NB4 (cell line): ENCODE measurements at regions not wholly inside any gene's neighbourhood (a gene's known extent, or its start where the extent isn't known, plus 50 kb on each side); places are given as distances from the start of the nearest gene placed in this dataset.

ENCODE experiments used
- DNase-seq: peaks from one replicate; pipeline ENCODE4 v3.0.0; 2010; ENCODE audit warnings: low read depth
- H3K4me3 ChIP-seq: one replicate; pipeline ENCODE4 v1.5.1; 2011; ENCODE audit warnings: mild to moderate bottlenecking, low read depth, low read length, moderate library complexity
- MYC ChIP-seq: IDR thresholded peaks from 2 replicates; pipeline ENCODE4 v1.6.1; 2011; ENCODE audit warnings: low read depth, low read length
- POLR2A ChIP-seq: IDR thresholded peaks from 2 replicates; pipeline ENCODE4 v1.6.1; 2011; ENCODE audit warnings: mild to moderate bottlenecking; ENCODE audit not compliant: insufficient read length; ENCODE audit errors: extremely low read depth
- TF ChIP-seq, protein P1 (sequence below): IDR thresholded peaks from one replicate; pipeline ENCODE4 v1.5.1; 2012; ENCODE audit warnings: low read depth, low read length
- TF ChIP-seq, protein P2 (sequence below): IDR thresholded peaks from 2 replicates; pipeline ENCODE4 v1.6.1; 2011; ENCODE audit warnings: low read depth, low read length

DNA sequence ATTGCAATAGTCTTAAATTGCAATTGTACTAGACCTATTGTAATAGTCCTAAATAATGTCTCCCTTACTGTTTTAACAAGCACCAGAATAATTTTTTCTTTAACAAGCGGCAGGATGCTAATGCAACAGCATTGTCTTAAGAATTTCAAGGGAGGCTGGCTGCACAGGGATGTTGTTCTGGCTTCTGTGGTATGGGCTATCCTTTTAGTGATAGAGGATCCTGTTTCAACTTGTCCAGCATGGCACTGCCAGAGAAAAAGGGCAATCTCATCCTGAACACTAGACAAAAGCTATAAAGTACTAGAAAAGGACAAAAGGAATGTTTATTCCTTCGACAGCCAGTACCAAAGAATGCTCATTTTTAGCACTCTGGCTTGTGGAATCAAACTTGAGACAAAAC is 405.5 kb upstream of the ACTRT1 start:
- no peak for DNase-seq
- no peak for TF ChIP-seq MYC
- TF ChIP-seq, protein P1, sequence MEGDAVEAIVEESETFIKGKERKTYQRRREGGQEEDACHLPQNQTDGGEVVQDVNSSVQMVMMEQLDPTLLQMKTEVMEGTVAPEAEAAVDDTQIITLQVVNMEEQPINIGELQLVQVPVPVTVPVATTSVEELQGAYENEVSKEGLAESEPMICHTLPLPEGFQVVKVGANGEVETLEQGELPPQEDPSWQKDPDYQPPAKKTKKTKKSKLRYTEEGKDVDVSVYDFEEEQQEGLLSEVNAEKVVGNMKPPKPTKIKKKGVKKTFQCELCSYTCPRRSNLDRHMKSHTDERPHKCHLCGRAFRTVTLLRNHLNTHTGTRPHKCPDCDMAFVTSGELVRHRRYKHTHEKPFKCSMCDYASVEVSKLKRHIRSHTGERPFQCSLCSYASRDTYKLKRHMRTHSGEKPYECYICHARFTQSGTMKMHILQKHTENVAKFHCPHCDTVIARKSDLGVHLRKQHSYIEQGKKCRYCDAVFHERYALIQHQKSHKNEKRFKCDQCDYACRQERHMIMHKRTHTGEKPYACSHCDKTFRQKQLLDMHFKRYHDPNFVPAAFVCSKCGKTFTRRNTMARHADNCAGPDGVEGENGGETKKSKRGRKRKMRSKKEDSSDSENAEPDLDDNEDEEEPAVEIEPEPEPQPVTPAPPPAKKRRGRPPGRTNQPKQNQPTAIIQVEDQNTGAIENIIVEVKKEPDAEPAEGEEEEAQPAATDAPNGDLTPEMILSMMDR, result no peak
- TF ChIP-seq POLR2A, result no peak
- no peak overlapping the region for H3K4me3 ChIP-seq

- DNase-seq, result no peak
- no peak overlapping the region for H3K4me3 ChIP-seq
- TF ChIP-seq POLR2A, result no peak
- TF ChIP-seq, protein P2, sequence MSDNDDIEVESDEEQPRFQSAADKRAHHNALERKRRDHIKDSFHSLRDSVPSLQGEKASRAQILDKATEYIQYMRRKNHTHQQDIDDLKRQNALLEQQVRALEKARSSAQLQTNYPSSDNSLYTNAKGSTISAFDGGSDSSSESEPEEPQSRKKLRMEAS, result no peak
- TF ChIP-seq, protein P1, result no peak
- no peak for TF ChIP-seq MYC
Observed at GRCh38 chrX:128439159-128439558, 387.0 kb upstream of the ACTRT1 start.

DNA sequence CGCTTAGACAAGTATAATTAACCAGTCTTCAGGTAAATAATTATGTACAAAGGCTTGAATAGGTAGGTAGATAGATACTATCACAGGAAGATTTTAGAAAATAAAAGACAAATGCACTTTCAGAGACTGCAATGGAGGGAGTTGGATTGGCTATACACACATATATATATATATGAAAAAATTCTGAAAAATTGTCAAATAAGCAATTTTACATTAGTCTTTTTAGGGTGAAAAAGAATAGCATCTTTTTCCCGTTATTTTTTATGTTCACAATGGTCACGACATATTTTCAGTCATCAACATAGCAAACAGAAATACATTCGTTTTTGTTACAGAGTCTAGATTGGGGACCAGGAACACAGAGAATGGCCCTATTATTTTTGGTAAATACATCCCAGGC is 385.9 kb upstream of the ACTRT1 start:
- H3K4me3 ChIP-seq, result no peak overlapping the region
- DNase-seq, result no peak
- TF ChIP-seq POLR2A (no peak), MYC (no peak)
- TF ChIP-seq, protein P2, result no peak
- TF ChIP-seq, protein P1, result no peak

- H3K4me3 ChIP-seq, result no peak overlapping the region
- TF ChIP-seq, protein P2, result no peak
- TF ChIP-seq POLR2A (no peak), MYC (no peak)
- TF ChIP-seq, protein P1, result no peak
- no peak for DNase-seq
Observed at GRCh38 chrX:128436397-128437103, 384.3 kb upstream of the ACTRT1 start.

GRCh38 chrX:128425546-128425945 is 373.3 kb upstream of the ACTRT1 start:
- TF ChIP-seq POLR2A (no peak), MYC (no peak)
- TF ChIP-seq, protein P2, result no peak
- TF ChIP-seq, protein P1, result no peak
- no peak overlapping the region for H3K4me3 ChIP-seq
- DNase-seq, result no peak
